Esophagus muscularis mucosa (tissue), 4 donors: ENCODE measurements at regions not wholly inside any gene's neighbourhood (a gene's known extent, or its start where the extent isn't known, plus 50 kb on each side); places are given as distances from the start of the nearest gene placed in this dataset.

Source experiments
- DNase-seq: peaks from one replicate; pipeline ENCODE4 v3.0.0-alpha.2; 2017; ENCODE audit errors: extremely low spot score
- H3K27ac ChIP-seq, 4 donors: fragments of 200-600 bp; sonication (generic); replicated peaks in 1 of 4; 1 replicate in 3 of 4; 2 replicates in 1 of 4; pipeline ENCODE4 v1.5.1; 2016 to 2019; ENCODE audit warnings: mild to moderate bottlenecking in 1 of 4
- H3K27me3 ChIP-seq, 4 donors: fragments of 200-600 bp; sonication (generic); one replicate each; pipeline versions ENCODE4 v1.5.1 to v1.6.0; 2016 to 2019
- H3K36me3 ChIP-seq, 4 donors: fragments of 200-600 bp; sonication (generic); one replicate each; pipeline ENCODE4 v1.5.1; 2016 to 2019
- H3K4me1 ChIP-seq, 4 donors: fragments of 200-600 bp; sonication (generic); one replicate each; pipeline ENCODE4 v1.5.1; 2016 to 2019
- H3K4me3 ChIP-seq, 4 donors: fragments of 200-600 bp; sonication (generic); 1 replicate in 2 of 4; 2 replicates in 2 of 4; pipeline ENCODE4 v1.5.1; 2016 to 2019; ENCODE audit warnings: mild to moderate bottlenecking in 4 of 4, moderate library complexity in 1 of 4
- H3K9me3 ChIP-seq, 4 donors: fragments of 200-600 bp; sonication (generic); 1 replicate in 3 of 4; 2 replicates in 1 of 4; pipeline ENCODE4 v1.5.1; 2016 to 2019
- CTCF ChIP-seq, 3 experiments: fragments of 200-600 bp in 2 of 3; fragments of 450-650 bp in 1 of 3; sonication (generic) in 2 of 3; IDR thresholded peaks; one replicate each; pipeline ENCODE4 v1.5.1; 2017 to 2019; ENCODE audit warnings: antibody characterized with exemption in 3 of 3, mild to moderate bottlenecking in 2 of 3, moderate library complexity in 1 of 3
- EP300 ChIP-seq: sonication (generic); formaldehyde crosslinking; IDR thresholded peaks from one replicate; pipeline ENCODE4 v1.6.1; 2017; ENCODE audit warnings: antibody characterized with exemption
- POLR2A ChIP-seq: fragments of 450-650 bp; IDR thresholded peaks from one replicate; pipeline ENCODE4 v1.6.1; 2017; ENCODE audit warnings: antibody characterized with exemption, moderate library complexity, mild to moderate bottlenecking, low read depth
- POLR2AphosphoS5 ChIP-seq, 2 donors: sonication (generic); formaldehyde crosslinking; IDR thresholded peaks; one replicate each; pipeline ENCODE4 v1.6.1; 2017; ENCODE audit warnings: antibody characterized with exemption in 2 of 2
- WGBS: methylation state at CpG from one replicate; pipeline ENCODE4 v1.1.5; 2018; 5-methylcytosine and 5-hydroxymethylcytosine counted together
- intact Hi-C: fragments of 100-400 bp; cut with DNase I; formaldehyde crosslinking; loops from one replicate; pipeline ENCODE4 v1.15.1; 2023

GRCh38 chr21:41665766-41666595, 100.9 kb downstream of the RIPK4 start:
- peaks cover 0 to 11% (median 9%) of the 10 kb centered on the region in 4 donors for H3K4me1 ChIP-seq
- H3K36me3 ChIP-seq: no peaks in the 10 kb centered on the region
- intact Hi-C loops: no loop called here
- 92% methylated on average over 12 of the region's 16 CpGs for WGBS
- H3K9me3 ChIP-seq: no peaks in the 10 kb centered on the region
- H3K27me3 ChIP-seq: peaks cover 0 to 52% (median 0%) of the 10 kb centered on the region in 4 donors
- no peak overlapping the region for H3K27ac ChIP-seq
- H3K4me3 ChIP-seq: no peak overlapping the region
- no peak for TF ChIP-seq EP300
- TF ChIP-seq CTCF (IDR thresholded peaks at IDR 0.05): no peak
- no peak for TF ChIP-seq POLR2AphosphoS5 (IDR thresholded peaks at IDR 0.05)
- no peak for TF ChIP-seq POLR2A
- no peak for DNase-seq

DNA sequence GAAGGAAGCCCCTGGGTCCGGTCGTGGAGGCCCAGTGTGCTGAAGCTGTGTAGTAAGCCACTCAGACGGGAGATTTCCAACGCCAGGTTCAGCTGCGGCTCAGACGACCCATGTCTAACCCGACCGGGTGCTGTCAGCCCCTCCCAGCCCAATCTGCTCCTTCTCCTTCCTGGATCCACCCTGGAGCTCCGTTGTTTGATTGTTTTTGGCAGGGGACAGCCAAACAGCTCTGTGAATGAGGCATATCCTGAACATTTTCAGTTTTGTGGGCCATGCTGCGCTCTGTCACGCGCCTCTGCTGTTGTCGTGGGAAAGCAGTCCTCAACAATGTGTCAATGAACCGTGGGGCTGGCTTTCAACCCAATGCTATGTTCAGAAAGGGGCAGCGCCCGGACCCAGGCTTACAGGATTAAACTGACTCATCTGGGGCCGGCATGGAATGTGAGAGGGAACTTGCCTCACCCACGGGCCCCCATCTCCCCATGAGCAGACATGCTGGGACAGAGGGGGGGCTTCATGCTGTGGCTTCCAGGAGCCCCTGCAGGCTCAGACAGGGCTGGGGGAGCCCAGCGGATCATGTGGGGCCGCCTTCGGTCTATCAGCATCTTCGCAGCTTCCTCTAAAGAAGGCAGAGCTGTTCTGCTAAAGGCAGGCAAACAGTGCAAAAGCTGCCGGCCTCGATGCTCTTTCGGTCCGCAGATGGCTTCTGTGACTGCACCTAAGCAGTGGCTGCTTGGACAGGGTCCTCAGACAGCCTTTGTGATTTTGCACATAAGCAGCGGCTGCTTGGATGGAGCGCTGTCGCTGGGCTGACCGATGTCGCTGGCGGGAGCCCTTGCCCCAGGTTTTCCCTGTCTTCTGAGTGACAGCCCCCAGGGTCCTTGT, 101.7 kb downstream of the RIPK4 start:
- H3K9me3 ChIP-seq: no peaks in the 10 kb centered on the region
- H3K27ac ChIP-seq: no peak overlapping the region
- no peak for DNase-seq
- WGBS: 57% methylated on average over 31 of the region's 32 CpGs
- peaks cover 0 to 11% (median 9%) of the 10 kb centered on the region in 4 donors for H3K4me1 ChIP-seq
- H3K36me3 ChIP-seq: no peaks in the 10 kb centered on the region
- peaks cover 0 to 60% (median 0%) of the 10 kb centered on the region in 4 donors for H3K27me3 ChIP-seq
- H3K4me3 ChIP-seq: peak overlapping the region in 1 of 4 donors; percentile 2
- TF ChIP-seq POLR2A (no peak), POLR2AphosphoS5 (IDR thresholded peaks at IDR 0.05) (no peak)
- intact Hi-C loops: no loop called here

GRCh38 chr21:41663805-41664788, 102.8 kb downstream of the RIPK4 start:
- Histone ChIP-seq H3K9me3 (no peaks in the 10 kb centered on the region), H3K27me3 (peaks cover 0 to 70% (median 0%) of the 10 kb centered on the region in 4 donors), H3K4me3 (no peak overlapping the region), H3K36me3 (no peaks in the 10 kb centered on the region), H3K27ac (no peak overlapping the region), H3K4me1 (peaks cover 0 to 11% (median 9%) of the 10 kb centered on the region in 4 donors)
- TF ChIP-seq CTCF (IDR thresholded peaks at IDR 0.05): no peak
- no peak for TF ChIP-seq EP300
- TF ChIP-seq POLR2AphosphoS5 (IDR thresholded peaks at IDR 0.05): no peak
- TF ChIP-seq POLR2A: no peak
- DNase-seq: no peak
- intact Hi-C loops: no loop called here
- 76% methylated on average over 18 of the region's 21 CpGs for WGBS

DNA sequence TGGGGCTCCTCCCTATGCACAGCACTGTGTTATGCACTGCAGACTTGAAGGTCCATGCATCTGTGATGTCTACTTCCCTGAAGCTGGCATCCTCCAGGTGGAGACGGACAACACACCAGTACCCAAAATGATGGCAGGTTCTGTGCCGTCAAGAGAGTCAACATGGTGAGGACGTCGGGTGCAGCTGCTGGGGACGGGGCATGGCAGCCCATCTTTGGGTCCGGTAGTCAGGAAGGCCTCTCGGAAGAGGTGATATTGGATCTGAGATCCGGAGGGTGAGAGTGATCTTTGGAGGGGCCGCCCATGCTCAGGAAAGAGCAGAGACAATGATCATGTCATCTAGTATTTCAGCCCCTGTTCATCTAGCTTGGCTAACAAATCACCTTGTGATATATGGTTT, 104.1 kb downstream of the RIPK4 start:
- H3K4me1 ChIP-seq: peaks cover 0 to 11% (median 9%) of the 10 kb centered on the region in 4 donors
- DNase-seq: no peak
- peaks cover 0 to 62% (median 0%) of the 10 kb centered on the region in 4 donors for H3K27me3 ChIP-seq
- 97% methylated on average over 5 of the region's 9 CpGs for WGBS
- intact Hi-C loops: no loop called here
- no peak overlapping the region for H3K27ac ChIP-seq
- no peaks in the 10 kb centered on the region for H3K9me3 ChIP-seq
- TF ChIP-seq CTCF (IDR thresholded peaks at IDR 0.05) (no peak), POLR2AphosphoS5 (IDR thresholded peaks at IDR 0.05) (no peak), POLR2A (no peak), EP300 (no peak)
- no peaks in the 10 kb centered on the region for H3K36me3 ChIP-seq
- no peak overlapping the region for H3K4me3 ChIP-seq
